ENCODE measurements at regions not wholly inside any gene's neighbourhood (a gene's known extent, or its start where the extent isn't known, plus 50 kb on each side); places are given as distances from the start of the nearest gene placed in this dataset.

- Histone ChIP-seq H3K9me3 (ENCODE audit: control insufficient read depth, insufficient read depth, low read length) (no peaks in the 10 kb centered on the region), H3K9me2 (replicated peaks; ENCODE audit: control insufficient read depth, low read length) (no peaks in the 10 kb centered on the region), H3F3A (ENCODE audit: control insufficient read depth, insufficient read depth) (no peaks in the 10 kb centered on the region), H3K79me2 (ENCODE audit: control insufficient read depth, low read length) (no peaks in the 10 kb centered on the region), H3K27me3 (ENCODE audit: control insufficient read depth, low read length) (no peaks in the 10 kb centered on the region), H3K36me3 (ENCODE audit: control insufficient read depth, low read length) (no peaks in the 10 kb centered on the region), H3K4me2 (ENCODE audit: low read length) (no peak overlapping the region), H3K4me1 (ENCODE audit: control insufficient read depth, low read length) (no peaks in the 10 kb centered on the region), H3K27ac (ENCODE audit: low read depth, low read length) (no peak overlapping the region), H3K4me3 (ENCODE audit: low read length) (no peak overlapping the region), H4K20me1 (ENCODE audit: control insufficient read depth, insufficient read depth, low read depth, low read length) (no peaks in the 10 kb centered on the region)
- TF ChIP-seq, protein P1, sequence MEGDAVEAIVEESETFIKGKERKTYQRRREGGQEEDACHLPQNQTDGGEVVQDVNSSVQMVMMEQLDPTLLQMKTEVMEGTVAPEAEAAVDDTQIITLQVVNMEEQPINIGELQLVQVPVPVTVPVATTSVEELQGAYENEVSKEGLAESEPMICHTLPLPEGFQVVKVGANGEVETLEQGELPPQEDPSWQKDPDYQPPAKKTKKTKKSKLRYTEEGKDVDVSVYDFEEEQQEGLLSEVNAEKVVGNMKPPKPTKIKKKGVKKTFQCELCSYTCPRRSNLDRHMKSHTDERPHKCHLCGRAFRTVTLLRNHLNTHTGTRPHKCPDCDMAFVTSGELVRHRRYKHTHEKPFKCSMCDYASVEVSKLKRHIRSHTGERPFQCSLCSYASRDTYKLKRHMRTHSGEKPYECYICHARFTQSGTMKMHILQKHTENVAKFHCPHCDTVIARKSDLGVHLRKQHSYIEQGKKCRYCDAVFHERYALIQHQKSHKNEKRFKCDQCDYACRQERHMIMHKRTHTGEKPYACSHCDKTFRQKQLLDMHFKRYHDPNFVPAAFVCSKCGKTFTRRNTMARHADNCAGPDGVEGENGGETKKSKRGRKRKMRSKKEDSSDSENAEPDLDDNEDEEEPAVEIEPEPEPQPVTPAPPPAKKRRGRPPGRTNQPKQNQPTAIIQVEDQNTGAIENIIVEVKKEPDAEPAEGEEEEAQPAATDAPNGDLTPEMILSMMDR (IDR thresholded peaks at IDR 0.05; ENCODE audit: low read depth, low read length, poor library complexity, severe bottlenecking) = no peak
- no peak for TF ChIP-seq EZH2phosphoT487 (IDR thresholded peaks at IDR 0.05; ENCODE audit: borderline replicate concordance, low read length)
Measured at GRCh38 chr5:18487928-18488480, 853.7 kb downstream of the TAF11L14 start.

- TF ChIP-seq, protein P1 (IDR thresholded peaks at IDR 0.05; ENCODE audit: low read depth, low read length, poor library complexity, severe bottlenecking) = no peak
- TF ChIP-seq EZH2phosphoT487 (IDR thresholded peaks at IDR 0.05; ENCODE audit: borderline replicate concordance, low read length) = no peak
- Histone ChIP-seq H3K4me2 (ENCODE audit: low read length) (no peak overlapping the region), H3F3A (ENCODE audit: control insufficient read depth, insufficient read depth) (no peaks in the 10 kb centered on the region), H3K4me1 (ENCODE audit: control insufficient read depth, low read length) (no peaks in the 10 kb centered on the region), H3K27ac (ENCODE audit: low read depth, low read length) (no peak overlapping the region), H3K4me3 (ENCODE audit: low read length) (no peak overlapping the region), H3K79me2 (ENCODE audit: control insufficient read depth, low read length) (no peaks in the 10 kb centered on the region), H4K20me1 (ENCODE audit: control insufficient read depth, insufficient read depth, low read depth, low read length) (no peaks in the 10 kb centered on the region), H3K9me3 (ENCODE audit: control insufficient read depth, insufficient read depth, low read length) (no peaks in the 10 kb centered on the region), H3K36me3 (ENCODE audit: control insufficient read depth, low read length) (no peaks in the 10 kb centered on the region), H3K27me3 (ENCODE audit: control insufficient read depth, low read length) (no peaks in the 10 kb centered on the region), H3K9me2 (replicated peaks; ENCODE audit: control insufficient read depth, low read length) (no peaks in the 10 kb centered on the region)
Measured at GRCh38 chr5:18489703-18490102, 855.4 kb downstream of the TAF11L14 start.

GRCh38 chr5:18491349-18491748, 857.1 kb downstream of the TAF11L14 start:
- Histone ChIP-seq H3K27ac (ENCODE audit: low read depth, low read length) (no peak overlapping the region), H3K4me2 (ENCODE audit: low read length) (no peak overlapping the region), H3K9me3 (ENCODE audit: control insufficient read depth, insufficient read depth, low read length) (no peaks in the 10 kb centered on the region), H3K79me2 (ENCODE audit: control insufficient read depth, low read length) (no peaks in the 10 kb centered on the region), H3K4me3 (ENCODE audit: low read length) (no peak overlapping the region), H3K4me1 (ENCODE audit: control insufficient read depth, low read length) (no peaks in the 10 kb centered on the region), H3F3A (ENCODE audit: control insufficient read depth, insufficient read depth) (no peaks in the 10 kb centered on the region), H3K9me2 (replicated peaks; ENCODE audit: control insufficient read depth, low read length) (no peaks in the 10 kb centered on the region), H3K27me3 (ENCODE audit: control insufficient read depth, low read length) (no peaks in the 10 kb centered on the region), H4K20me1 (ENCODE audit: control insufficient read depth, insufficient read depth, low read depth, low read length) (no peaks in the 10 kb centered on the region), H3K36me3 (ENCODE audit: control insufficient read depth, low read length) (no peaks in the 10 kb centered on the region)
- TF ChIP-seq EZH2phosphoT487 (IDR thresholded peaks at IDR 0.05; ENCODE audit: borderline replicate concordance, low read length) = no peak
- TF ChIP-seq, protein P1 (IDR thresholded peaks at IDR 0.05; ENCODE audit: low read depth, low read length, poor library complexity, severe bottlenecking) = no peak
